ENCODE measurements at regions not wholly inside any gene's neighbourhood (a gene's known extent, or its start where the extent isn't known, plus 50 kb on each side); places are given as distances from the start of the nearest gene placed in this dataset.

DNA sequence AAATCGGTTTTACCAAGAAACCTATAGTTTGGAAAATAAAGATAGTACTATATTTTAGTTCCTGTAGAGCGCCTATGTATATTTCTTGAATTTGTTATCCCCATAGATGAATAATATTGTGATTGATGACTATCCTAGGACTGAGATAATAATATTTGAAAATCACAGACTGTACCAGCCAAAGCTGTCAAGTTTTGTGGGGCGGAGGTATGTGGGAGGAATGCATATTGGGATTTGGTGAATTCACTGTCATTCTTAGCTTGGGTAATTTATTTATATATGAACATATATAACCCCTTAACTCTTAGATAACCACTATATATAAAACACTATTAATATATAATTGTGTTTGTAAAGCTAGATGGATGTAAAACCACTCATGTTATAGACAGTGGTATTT, 205.5 kb upstream of the ARSJ start:
- DNase-seq, result no peak

DNA sequence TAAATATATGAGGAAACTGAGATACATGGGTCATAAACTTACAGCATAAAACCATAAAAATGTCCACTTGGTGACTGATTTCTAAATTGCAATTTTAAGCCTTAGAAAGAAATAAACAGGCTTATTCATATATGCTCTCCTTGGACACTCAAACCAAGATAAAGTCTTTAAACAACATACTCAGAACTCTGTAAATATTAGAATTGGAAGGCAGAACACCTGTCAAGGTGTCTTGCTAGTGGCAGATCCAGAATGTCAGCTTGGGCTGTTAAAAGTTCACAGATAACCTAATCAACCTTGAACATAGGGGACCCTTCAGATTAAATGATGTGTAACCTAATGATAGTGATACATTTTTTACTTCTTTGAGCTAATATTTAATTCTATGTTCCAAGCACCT, 208.1 kb upstream of the ARSJ start:
- DNase-seq, result no peak

DNA sequence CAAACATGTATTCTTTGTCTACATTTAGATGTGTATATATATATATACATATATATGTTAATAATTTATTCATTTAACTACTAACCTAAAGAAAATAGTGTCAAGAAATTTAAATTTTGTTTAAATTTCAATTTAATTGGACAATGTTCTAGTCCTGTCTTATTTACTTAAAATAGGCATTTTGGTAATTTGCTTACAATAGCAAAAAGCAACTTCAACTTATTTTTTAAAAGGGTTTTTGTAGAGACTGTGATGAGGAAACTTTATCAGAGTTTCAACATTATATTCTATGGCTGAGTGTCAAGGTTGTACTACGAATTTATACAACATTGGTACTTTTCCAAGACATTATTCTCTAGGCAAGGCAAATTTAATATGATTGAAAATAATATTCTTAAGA, 212.0 kb upstream of the ARSJ start:
- DNase-seq, result no peak

DNA sequence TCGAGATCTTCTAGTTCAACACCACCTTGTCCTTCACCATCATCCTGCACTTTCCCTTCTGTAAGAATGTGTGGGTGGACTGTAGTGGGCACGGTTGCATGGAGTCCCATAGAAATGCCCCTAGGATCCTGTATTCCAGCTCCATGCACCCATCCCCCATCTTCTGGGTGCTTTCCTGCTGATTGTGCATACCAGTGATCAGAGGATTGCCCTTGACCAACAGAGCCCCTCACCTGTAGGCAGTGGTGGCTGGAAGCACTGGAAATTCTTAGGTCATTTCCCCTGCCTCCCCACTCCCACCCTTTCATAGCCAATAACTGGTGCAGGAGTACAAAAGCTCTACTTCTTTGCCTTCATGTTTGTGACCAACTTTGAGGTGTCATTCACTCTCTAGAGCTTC, 213.4 kb upstream of the ARSJ start:
- no peak for DNase-seq

DNA sequence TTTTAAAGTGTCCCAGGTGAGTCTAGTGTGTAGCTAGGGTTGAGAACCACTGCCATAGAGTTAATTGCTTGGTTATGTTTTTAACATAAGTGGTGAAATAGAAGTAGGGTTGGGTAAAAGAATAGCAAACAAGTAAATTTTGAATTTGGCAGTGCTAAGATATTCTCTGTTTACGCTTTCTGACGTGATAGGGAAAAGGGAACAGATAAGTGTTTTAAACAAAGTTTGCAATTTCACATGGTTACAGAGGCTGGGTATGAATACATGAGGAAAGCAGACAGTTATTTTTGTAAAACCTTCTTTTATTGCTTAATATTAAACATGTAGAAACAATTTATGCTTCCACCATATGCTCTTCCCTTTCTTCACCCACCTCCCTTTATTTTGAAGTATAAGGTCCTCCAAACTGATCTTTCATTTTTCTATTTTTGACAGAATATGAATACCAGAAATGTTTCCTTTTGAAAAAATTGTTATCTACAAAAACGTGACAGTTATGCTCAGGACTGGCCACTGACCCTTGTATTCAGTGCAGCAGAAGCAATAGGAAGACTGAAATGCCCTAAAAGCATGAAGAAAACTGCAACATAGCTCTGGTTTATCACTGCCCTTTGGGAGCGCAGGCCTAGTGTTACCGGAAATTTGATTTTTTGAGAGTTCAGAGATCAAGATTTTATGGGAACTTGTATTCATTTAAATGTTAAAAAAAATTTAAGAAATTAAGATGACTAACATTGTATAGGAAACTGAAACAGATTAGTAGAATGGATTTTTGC, 214.4 kb upstream of the ARSJ start:
- no peak for DNase-seq

DNA sequence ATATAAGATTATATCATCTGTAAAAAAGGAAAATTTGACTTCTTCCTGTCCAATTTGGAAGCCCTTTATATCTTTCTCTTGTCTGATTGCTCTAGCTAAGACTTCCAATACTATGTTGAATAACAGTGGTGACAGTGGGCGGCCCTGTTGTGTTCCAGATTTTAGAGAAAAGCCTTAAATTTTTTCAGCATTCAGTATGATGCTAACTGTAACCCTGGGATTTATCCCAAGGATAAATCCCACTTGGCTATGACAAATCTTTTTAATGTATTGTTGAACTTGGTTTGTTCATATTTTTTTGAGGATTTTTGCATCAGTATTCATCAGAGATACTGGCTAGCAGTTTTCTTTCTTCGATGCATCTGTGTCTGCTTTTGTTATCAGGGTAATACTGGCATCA, 217.2 kb upstream of the ARSJ start:
- no peak for DNase-seq

DNA sequence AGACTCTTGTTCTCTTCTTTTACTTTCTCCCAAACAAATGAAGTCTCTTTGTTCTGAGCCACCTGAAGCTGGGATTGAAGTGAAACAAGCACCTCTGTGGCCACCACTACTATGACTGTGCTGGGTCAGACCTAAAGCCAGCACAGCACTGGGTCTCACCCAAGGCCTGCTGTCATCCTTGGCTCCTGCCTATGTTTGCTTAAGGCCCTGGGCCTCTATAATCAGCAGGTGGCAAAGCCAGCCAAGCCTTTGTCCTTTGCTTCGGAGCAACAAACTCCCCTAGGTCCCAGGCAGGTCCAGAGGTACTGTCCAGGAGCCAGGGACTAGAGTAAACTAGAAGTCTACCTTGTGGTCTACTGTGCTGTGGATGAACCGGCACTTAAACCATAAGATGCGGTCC, 220.6 kb upstream of the ARSJ start:
- no peak for DNase-seq

DNA sequence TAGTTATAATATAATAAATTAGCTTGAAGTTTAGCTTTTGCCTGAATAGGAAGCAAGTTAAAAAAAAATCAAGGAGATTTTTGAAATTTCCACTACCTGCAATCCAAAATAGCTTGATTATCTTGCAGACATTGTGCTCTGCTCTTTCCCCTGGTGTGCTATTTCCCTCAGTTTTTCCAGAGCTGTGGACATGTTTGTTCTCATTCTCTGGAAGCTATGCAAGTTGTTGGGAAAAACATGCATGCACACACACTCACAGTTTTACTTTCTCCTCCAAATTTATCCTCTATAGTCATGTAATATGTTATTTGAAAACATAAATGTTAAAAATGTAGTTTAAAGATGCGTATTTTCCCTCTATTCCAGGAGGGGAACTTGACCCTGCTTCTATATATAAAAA, 225.8 kb upstream of the ARSJ start:
- DNase-seq, result no peak

DNA sequence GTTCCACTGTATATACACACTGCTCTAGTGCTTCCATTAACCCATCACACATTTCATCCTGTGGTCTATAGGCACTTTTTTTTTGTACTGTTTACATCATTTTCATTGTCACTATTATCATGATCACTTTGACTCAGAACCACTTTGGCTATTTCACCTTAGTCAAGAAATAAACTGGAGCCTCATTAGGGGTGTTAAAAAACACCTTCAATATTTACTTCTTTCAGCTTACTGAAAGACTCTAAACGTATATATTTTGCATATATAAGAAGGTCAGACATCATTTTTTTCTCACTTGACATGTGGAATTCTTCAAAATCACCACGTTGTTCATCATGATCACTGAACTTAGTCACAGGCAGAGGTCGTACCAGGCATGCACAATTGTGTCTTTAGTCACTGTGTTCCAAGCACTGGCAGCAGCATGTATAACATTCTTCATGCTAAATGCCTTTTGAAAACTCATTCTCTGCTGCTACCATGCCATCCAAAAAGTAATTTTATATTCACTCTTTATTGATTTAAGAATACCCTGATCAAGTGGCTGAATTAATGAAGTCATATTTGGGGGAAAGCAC, 229.2 kb upstream of the ARSJ start:
- DNase-seq, result no peak

DNA sequence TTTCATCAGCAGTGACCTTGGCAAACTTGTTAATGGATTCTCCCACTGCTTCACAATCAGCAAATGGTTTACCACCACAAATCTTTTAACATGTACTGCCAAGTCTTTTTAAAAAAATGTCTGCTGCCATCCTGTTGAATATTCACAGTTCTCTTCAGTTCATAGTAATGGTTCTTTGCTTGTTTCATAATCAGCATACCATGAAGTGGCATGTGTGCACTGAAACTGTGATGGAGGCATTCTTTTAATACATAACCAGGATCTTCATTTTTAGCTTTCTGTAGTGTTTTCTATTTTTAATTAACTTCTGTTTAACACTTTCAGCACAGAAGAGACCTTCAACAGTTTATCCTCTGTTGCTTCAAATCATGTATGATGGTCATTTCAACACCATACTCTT, 230.1 kb upstream of the ARSJ start:
- no peak for DNase-seq

DNA sequence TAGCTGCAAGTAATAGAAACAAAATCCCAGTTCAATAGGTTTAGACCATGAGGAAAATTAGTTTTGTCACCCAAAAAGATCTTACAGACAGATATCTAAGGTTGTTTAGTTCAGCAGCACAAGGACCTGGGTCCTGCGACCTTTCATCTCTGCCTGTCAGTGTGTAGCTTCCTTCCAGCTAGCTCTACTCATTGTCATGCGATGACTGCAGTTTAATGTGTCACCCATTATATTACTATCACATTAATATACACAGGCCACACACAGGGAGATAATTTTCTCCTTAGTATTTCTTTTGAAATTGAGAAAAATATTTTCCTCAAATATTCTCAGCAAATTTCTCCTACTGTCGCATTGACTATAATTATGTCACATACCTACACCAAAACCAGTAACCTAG, 232.1 kb upstream of the ARSJ start:
- no peak for DNase-seq

DNA sequence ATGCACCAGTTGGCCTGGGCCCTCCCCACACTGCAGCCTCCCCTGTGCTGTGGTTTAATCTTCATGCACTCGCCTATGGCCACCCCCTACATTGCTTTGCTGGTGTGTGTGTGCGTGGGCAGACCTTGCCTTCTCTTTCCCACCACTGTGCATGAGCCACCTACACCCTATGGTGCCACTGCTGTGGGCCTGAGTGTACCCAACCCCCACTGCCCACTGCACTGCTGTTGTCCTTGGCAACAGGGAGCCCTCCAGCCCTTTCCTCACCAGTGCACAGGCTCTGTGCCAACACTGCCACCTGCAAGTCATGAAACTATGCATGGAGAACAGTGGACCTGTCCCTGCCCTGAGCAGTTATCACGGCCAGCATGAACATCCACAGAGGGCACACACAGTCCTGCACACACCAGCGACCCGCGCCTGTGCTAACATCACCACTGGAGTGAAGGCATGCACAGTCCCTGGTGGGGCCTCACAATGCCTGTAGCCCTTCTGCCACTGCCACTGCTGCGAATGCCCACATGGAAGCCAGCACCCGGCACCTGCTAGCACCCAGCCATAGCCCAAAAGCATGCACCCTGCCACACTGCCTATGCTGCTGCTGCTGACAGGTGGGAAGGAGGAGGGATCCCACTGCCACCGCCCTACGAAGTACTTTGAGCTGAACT, 237.8 kb upstream of the ARSJ start:
- no peak for DNase-seq

DNA sequence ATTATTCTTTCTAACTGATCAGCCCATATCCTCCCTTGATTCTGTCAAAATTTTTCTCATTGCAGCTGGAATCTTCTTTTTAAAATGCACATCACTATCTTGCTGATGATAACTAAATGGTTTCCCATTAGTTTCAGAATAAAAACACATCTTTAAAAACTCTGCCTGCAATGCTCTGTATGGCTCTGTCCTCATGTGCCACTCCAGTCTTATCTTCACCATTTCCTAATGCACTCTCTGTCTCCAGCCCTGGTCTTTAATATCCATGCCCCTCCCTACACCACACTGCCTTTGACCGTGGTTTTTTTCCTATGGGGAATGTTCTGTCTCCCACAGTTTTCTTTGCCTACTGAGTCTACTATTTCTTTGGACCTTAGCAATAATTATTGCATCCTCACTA, 244.1 kb upstream of the ARSJ start:
- no peak for DNase-seq

DNA sequence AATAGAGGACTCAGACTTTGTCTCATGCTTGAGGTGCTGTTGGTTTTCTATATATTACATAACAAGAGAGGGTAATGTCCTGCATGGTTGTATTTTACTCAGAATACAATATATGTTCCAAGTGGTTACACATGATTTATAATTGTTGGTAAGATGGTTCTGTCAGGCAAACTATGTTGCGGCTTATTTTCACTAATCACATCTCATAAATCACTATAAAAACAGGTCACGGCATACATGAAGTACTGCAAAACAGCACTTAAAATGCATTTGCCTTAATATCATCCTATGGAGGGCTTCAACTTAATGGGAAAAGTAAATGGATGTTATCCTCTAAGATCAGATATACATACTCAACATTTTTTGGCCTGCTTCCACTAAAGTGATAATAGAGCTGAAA, 246.0 kb upstream of the ARSJ start:
- no peak for DNase-seq

DNA sequence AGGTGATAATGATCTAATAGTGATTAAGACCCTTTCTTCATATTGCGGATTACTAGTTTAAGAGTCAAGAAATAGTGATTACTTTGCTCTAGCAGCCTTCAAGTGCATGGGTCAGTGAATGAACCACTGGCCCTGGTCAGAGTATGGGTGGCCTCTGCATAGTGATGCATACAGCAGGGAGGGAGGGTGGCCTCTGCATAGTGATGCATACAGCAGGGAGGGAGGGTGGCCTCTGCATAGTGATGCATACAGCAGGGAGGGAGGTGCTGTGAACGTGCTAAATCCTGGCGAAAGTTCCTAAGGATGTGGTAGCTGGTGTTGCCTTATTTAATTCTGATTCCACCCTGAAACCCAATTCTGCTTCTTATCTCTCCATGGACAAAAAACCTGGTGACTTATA, 246.7 kb upstream of the ARSJ start:
- DNase-seq, result no peak

DNA sequence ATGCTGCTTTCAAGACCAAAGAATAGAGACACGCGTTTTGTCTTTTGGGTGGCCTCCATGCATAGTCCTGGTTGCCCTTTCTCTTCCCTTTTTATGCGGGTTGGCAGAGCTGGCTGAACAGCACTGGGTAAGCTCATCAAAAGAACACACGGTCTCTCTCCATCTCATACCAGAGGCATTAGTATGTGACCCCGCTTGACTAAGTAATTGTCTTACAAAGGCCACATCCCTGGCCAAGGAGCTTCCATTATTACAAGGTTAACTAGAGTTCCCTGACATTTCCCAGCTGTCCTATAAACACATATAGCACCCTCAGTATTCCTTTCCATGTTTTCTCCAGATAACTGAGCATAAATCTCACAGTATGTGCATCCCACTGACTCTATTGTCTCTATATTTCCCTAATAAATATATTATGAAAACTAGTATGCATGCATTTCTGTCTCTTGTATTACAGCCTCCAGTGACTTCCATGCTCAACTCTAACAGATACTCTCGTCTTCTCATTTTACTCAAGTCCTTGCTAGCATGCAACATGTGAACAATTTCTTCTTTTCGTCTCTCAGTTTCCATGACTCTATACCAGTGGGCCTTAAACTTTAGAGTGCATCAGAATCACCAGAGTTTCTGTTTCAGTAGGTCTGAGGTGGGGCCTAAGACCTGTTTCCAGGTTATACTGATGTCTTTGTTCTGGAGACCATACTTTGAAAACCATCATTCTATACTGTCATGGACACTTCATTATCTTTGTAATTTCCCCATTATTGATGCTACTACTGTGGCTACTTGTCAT, 247.7 kb upstream of the ARSJ start:
- no peak for DNase-seq

DNA sequence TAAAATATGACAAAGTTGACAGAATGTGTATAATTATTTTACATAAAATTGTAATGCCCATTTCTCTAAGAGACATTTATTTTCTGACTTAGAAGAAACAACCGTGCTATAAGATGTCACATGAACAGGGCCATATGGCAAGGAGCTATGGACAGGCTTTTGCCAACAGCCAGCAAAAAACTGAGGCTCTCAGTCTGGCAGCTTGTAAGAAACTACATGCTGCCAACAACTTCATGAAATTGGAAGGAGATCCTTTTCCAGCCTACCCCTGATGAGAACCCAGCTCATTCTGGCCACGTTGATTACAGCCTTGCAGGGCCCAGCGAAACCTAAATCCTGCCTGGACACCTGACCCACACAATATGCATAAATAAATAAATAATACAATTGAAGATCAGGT, 250.3 kb upstream of the ARSJ start:
- DNase-seq, result no peak

DNA sequence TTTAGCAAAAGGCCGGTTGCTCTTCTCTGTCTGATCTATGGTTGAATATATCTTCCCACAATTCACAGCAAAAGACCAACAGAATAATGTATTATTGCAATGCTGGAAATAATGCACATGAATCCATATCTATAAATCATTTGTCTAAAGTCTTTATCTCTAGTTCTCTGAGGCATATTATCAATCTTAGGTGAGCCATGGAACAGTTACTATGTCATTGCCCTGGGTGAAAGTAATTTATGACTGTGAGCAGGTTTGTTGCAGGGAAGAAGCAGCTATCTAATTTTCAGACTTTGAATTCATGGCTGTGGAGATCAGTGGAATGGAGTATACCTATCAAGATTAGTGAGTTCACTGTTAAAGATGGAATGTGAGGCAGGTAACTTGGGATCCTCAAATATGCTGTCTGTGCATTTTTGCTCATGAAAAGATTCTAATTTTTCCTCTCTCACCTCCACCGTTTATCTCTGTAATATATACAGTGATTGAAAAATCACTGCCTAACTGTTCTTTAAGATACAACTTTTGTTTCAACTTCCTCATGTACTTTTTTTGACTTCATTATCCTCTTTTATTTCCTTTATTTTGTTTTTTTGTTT, 256.8 kb upstream of the ARSJ start:
- DNase-seq, result no peak

DNA sequence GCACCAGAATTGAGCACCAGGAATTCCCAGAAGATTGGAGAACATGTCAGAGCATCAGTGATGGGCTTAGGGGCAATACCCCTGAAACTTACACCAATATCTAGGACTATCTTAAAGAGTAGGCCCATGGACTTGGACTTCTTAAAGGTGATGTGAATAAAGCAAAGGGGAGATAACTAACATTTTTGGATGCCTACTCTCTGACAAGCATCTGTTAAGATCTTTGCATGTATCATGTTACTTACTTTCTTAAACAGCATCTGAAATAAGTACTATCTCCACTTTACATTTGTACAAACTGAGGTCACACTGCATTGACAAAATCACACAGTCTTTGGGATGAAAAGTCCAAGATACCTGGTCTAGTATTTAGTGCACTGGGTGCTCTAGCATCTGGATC, 258.6 kb upstream of the ARSJ start:
- no peak for DNase-seq

DNA sequence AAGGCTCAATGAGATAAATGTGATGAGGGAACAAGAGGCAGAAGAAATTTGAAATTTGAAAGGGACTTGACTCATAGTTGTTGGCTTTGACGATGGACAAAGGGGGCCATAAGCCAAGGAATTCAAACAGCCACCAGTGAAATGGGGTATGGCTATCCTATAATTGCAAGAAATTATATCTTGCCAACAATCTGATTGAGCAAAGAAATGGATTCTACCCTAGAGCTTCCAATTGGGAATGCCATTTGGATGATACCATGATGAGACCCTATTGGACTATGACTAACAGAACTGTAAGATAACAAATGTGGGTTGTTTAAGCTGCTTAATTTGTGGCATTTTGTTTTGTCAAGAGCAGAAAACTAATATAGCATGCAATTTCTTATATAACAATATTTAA, 270.1 kb upstream of the ARSJ start:
- DNase-seq, result no peak

DNA sequence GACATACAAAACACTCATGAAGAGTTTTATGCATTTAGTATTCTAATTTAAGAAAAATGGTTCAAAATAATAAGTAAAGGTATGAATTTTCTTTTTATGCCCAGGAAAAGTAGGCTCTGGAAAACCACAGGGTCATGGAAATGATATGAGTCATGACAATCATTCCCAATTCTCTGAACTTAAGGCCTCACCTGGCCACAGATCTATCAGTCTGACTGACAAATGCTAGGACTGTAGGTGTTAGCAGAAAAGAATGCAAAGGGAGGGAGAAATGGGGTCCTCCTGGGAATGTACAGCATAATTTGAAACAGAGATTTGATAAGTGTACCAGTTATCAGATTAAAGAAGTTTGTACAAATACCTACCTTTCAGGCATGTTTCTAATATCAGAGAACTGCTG, 270.5 kb upstream of the ARSJ start:
- no peak for DNase-seq

DNA sequence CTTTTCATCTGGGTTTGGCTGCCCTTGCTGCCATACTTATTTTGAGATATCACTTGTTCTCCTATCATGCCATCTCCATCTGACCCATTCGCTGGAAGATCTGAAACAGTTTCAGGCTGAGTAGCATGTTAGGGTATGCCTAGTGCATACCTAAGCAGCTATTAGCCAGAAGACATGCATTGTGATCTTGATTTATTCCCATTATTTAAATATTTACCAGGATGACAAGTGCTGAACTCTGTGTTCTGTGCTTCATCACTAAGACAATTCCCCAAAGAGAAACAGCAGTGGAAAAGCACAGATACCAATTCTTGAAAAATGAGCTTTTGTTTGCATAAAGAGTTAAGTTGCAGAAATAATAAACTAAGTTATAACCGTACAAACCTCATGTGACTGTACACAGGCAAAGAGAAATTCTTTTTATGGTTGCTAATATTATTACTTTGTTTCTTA, 271.0 kb upstream of the ARSJ start:
- no peak for DNase-seq

DNA sequence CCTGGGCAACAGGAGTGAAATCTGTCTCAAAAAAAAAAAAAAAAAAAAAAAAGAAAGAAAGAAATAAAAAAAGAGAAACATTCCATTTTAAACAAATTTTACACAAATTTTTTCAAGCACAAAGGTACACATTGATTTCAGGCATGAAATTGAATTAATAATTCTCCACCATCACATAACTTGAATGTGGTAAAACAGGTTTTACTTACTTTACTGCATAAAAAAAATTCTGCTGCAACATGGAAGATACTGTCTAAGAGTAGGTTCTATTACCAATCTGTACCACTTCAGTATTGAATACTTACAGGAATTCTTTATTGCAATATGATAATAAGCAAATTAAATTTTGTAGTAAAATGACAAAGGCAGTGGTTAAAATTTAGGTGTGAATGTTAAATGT, 271.6 kb upstream of the ARSJ start:
- no peak for DNase-seq

Data from CD4-positive, alpha-beta T cell treated with Interleukin-4 for 1 hour (primary cell).